Neural progenitor cell (in vitro differentiated cells): ENCODE measurements at regions not wholly inside any gene's neighbourhood (a gene's known extent, or its start where the extent isn't known, plus 50 kb on each side); places are given as distances from the start of the nearest gene placed in this dataset.

Experiments used
- CTCF ChIP-seq: fragments of 200-600 bp; sonication (generic); IDR thresholded peaks from 2 replicates; pipeline ENCODE4 v1.5.1; 2017; ENCODE audit warnings: antibody characterized with exemption, mild to moderate bottlenecking
- EZH2 ChIP-seq: fragments of 200-600 bp; sonication (generic); IDR thresholded peaks from 2 replicates; pipeline ENCODE4 v1.6.1; 2017; ENCODE audit warnings: antibody characterized with exemption, mild to moderate bottlenecking, moderate library complexity
- EZH2phosphoT487 ChIP-seq: fragments of 200-600 bp; sonication (generic); IDR thresholded peaks from 2 replicates; pipeline ENCODE4 v1.6.1; 2017; ENCODE audit warnings: antibody characterized with exemption

GRCh38 chr11:27875831-27876775, 175.8 kb upstream of the BDNF start:
- no peak for TF ChIP-seq CTCF
- no peak for TF ChIP-seq EZH2
- no peak for TF ChIP-seq EZH2phosphoT487
